Colonic mucosa (tissue), 4 donors: ENCODE measurements at regions not wholly inside any gene's neighbourhood (a gene's known extent, or its start where the extent isn't known, plus 50 kb on each side); places are given as distances from the start of the nearest gene placed in this dataset.

ENCODE experiments used
- DNase-seq: peaks from one replicate; pipeline ENCODE4 v3.0.0-alpha.2; 2020
- H3K27ac ChIP-seq: fragments of 200-600 bp; one replicate; pipeline ENCODE4 v1.8.0; 2021
- H3K27me3 ChIP-seq: fragments of 200-600 bp; one replicate; pipeline ENCODE4 v1.8.0; 2021
- H3K36me3 ChIP-seq: fragments of 200-600 bp; one replicate; pipeline ENCODE4 v1.8.0; 2021
- H3K4me1 ChIP-seq: fragments of 200-600 bp; one replicate; pipeline ENCODE4 v1.8.0; 2021; ENCODE audit warnings: mild to moderate bottlenecking
- H3K4me3 ChIP-seq: fragments of 200-600 bp; one replicate; pipeline ENCODE4 v1.8.0; 2021
- H3K9ac ChIP-seq, 2 donors: one replicate each; pipeline ENCODE4 v1.7.0; 2013; ENCODE audit warnings: control low read depth in 2 of 2, low read depth in 2 of 2, low read length in 2 of 2
- H3K9me3 ChIP-seq: fragments of 200-600 bp; one replicate; pipeline ENCODE4 v1.8.0; 2021
- intact Hi-C: fragments of 100-400 bp; cut with DNase I; formaldehyde crosslinking; loops from one replicate; pipeline ENCODE4 v1.14.1; 2022
- TF ChIP-seq, protein P1 (sequence below): fragments of 200-600 bp; IDR thresholded peaks from one replicate; pipeline ENCODE4 v1.8.0; 2022; ENCODE audit warnings: antibody characterized with exemption, mild to moderate bottlenecking
- donor health status: healthy.
- donor health status: DM: no; HTN: no; CAD: no.
- donor health status: DM: no; HTN: no; CAD: no.

- Histone ChIP-seq H3K9ac (no peak overlapping the region), H3K27ac (no peak overlapping the region), H3K4me1 (no peaks in the 10 kb centered on the region), H3K4me3 (no peak overlapping the region), H3K9me3 (no peaks in the 10 kb centered on the region), H3K36me3 (no peaks in the 10 kb centered on the region), H3K27me3 (no peaks in the 10 kb centered on the region)
- intact Hi-C loops: loop anchor here (5.0 kb wide), 4 partner anchors 84 to 654 kb away; no protein-coding TSS in a partner anchor
- TF ChIP-seq, protein P1, sequence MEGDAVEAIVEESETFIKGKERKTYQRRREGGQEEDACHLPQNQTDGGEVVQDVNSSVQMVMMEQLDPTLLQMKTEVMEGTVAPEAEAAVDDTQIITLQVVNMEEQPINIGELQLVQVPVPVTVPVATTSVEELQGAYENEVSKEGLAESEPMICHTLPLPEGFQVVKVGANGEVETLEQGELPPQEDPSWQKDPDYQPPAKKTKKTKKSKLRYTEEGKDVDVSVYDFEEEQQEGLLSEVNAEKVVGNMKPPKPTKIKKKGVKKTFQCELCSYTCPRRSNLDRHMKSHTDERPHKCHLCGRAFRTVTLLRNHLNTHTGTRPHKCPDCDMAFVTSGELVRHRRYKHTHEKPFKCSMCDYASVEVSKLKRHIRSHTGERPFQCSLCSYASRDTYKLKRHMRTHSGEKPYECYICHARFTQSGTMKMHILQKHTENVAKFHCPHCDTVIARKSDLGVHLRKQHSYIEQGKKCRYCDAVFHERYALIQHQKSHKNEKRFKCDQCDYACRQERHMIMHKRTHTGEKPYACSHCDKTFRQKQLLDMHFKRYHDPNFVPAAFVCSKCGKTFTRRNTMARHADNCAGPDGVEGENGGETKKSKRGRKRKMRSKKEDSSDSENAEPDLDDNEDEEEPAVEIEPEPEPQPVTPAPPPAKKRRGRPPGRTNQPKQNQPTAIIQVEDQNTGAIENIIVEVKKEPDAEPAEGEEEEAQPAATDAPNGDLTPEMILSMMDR: peak; percentile 88
- DNase-seq: peak; percentile 79
These were observed 78.1 kb downstream of the IER5 start for GRCh38 chr1:181166377-181167196.

DNA sequence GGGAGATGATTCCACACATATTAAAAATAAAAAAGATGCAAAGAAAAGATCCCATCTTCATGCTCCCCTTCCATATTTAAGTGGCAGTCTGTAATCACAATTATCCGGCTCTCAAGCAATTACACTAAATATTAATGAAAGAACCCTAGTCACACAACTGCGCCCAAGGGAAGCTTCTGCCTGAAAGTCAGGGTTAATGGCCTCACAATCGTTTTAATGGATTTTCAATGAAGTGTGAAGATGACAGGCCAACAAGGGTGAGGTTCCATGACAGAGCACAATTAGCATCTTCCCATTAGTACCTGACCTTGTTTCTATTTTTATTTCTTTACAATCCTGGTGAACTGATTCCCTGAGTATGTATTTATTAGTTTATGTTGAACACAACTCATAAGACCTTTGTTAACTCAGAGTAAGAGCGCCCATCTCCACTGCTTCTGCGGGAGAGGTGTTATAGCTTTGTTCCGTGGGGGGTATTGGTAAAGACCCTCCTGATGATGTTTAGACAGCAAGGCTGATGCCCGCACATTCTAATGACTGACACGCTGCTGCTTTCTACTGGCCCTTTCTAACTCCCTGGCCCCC lies 80.9 kb downstream of the IER5 start:
- H3K4me3 ChIP-seq: no peak overlapping the region
- H3K9ac ChIP-seq: no peak overlapping the region
- no peaks in the 10 kb centered on the region for H3K36me3 ChIP-seq
- no peaks in the 10 kb centered on the region for H3K27me3 ChIP-seq
- no peak for DNase-seq
- H3K9me3 ChIP-seq: no peaks in the 10 kb centered on the region
- intact Hi-C loops: loop anchor here (5.0 kb wide), 4 partner anchors 87 to 657 kb away; no protein-coding TSS in a partner anchor
- TF ChIP-seq, protein P1: no peak
- H3K27ac ChIP-seq: no peak overlapping the region
- no peaks in the 10 kb centered on the region for H3K4me1 ChIP-seq

GRCh38 chr1:181170194-181170593 lies 81.7 kb downstream of the IER5 start:
- no peak overlapping the region for H3K4me3 ChIP-seq
- no peaks in the 10 kb centered on the region for H3K9me3 ChIP-seq
- H3K4me1 ChIP-seq: no peaks in the 10 kb centered on the region
- H3K27ac ChIP-seq: no peak overlapping the region
- TF ChIP-seq, protein P1: no peak
- H3K9ac ChIP-seq: no peak overlapping the region
- intact Hi-C loops: no loop called here
- no peak for DNase-seq
- H3K36me3 ChIP-seq: no peaks in the 10 kb centered on the region
- H3K27me3 ChIP-seq: no peaks in the 10 kb centered on the region

- Histone ChIP-seq H3K9ac (no peak overlapping the region), H3K27ac (no peak overlapping the region), H3K4me1 (no peaks in the 10 kb centered on the region), H3K9me3 (no peaks in the 10 kb centered on the region), H3K4me3 (no peak overlapping the region), H3K36me3 (no peaks in the 10 kb centered on the region), H3K27me3 (no peaks in the 10 kb centered on the region)
- TF ChIP-seq, protein P1: no peak
- DNase-seq: no peak
- intact Hi-C loops: no loop called here
These were observed 83.6 kb downstream of the IER5 start for GRCh38 chr1:181172082-181172481.

- Histone ChIP-seq H3K27ac (no peak overlapping the region), H3K36me3 (no peaks in the 10 kb centered on the region), H3K4me1 (no peaks in the 10 kb centered on the region), H3K4me3 (no peak overlapping the region), H3K27me3 (no peaks in the 10 kb centered on the region), H3K9me3 (no peaks in the 10 kb centered on the region), H3K9ac (no peak overlapping the region)
- no peak for DNase-seq
- intact Hi-C loops: no loop called here
- TF ChIP-seq, protein P1: no peak
These were observed 85.4 kb downstream of the IER5 start for GRCh38 chr1:181173761-181174447.
